NCI-H460 (cell line): ENCODE measurements at regions not wholly inside any gene's neighbourhood (a gene's known extent, or its start where the extent isn't known, plus 50 kb on each side); places are given as distances from the start of the nearest gene placed in this dataset.

ENCODE experiments used
- DNase-seq: peaks from one replicate; pipeline ENCODE4 v3.0.0-alpha.2; 2016; ENCODE audit warnings: low read depth; ENCODE audit errors: extremely low read depth

- DNase-seq = no peak
These were observed 52.5 kb downstream of the KCNF1 start for GRCh38 chr2:10964052-10964790.

GRCh38 chr2:10965241-10965843 lies 53.6 kb downstream of the KCNF1 start:
- no peak for DNase-seq

GRCh38 chr2:10966056-10966455 lies 54.3 kb downstream of the KCNF1 start:
- no peak for DNase-seq

GRCh38 chr2:10966741-10967140 lies 55.0 kb downstream of the KCNF1 start:
- no peak for DNase-seq

- DNase-seq = no peak
These were observed 56.4 kb downstream of the KCNF1 start for GRCh38 chr2:10968176-10968575.

GRCh38 chr2:10970666-10971065 lies 58.9 kb downstream of the KCNF1 start:
- DNase-seq = no peak

GRCh38 chr2:10971161-10971887 lies 59.6 kb downstream of the KCNF1 start:
- DNase-seq = no peak

- DNase-seq = no peak
These were observed 60.1 kb downstream of the KCNF1 start for GRCh38 chr2:10971888-10972260.

GRCh38 chr2:10972683-10973433 lies 61.1 kb downstream of the KCNF1 start:
- DNase-seq = no peak

- DNase-seq = no peak
These were observed 62.0 kb downstream of the KCNF1 start for GRCh38 chr2:10973766-10974165.

- DNase-seq = no peak
These were observed 65.3 kb downstream of the KCNF1 start for GRCh38 chr2:10977003-10977402.

- no peak for DNase-seq
These were observed 65.9 kb downstream of the KCNF1 start for GRCh38 chr2:10977621-10978020.

GRCh38 chr2:10978090-10978670 lies 66.4 kb downstream of the KCNF1 start:
- DNase-seq = no peak

GRCh38 chr2:10980071-10980470 lies 68.3 kb downstream of the KCNF1 start:
- no peak for DNase-seq

GRCh38 chr2:10980886-10981425 lies 69.2 kb downstream of the KCNF1 start:
- no peak for DNase-seq

GRCh38 chr2:10981451-10981850 lies 69.7 kb downstream of the KCNF1 start:
- no peak for DNase-seq

GRCh38 chr2:10981941-10982431 lies 70.3 kb downstream of the KCNF1 start:
- no peak for DNase-seq

- no peak for DNase-seq
These were observed 71.4 kb downstream of the KCNF1 start for GRCh38 chr2:10982931-10983701.

GRCh38 chr2:10983711-10984110 lies 72.0 kb downstream of the KCNF1 start:
- DNase-seq = no peak
